H1 (cell line): ENCODE measurements at regions not wholly inside any gene's neighbourhood (a gene's known extent, or its start where the extent isn't known, plus 50 kb on each side); places are given as distances from the start of the nearest gene placed in this dataset.

Experiments used
- CTCF ChIA-PET: fragments of 300-600 bp; sonication (Branson Sonifier 250); formaldehyde crosslinking; loops from one replicate; lab custom pipeline; 2021; ENCODE audit not compliant: partially characterized antibody; lab: Charles Lee
- POLR2A ChIA-PET: fragments of 300-600 bp; sonication (Branson Sonifier 250); formaldehyde crosslinking; loops from one replicate; lab custom pipeline; 2021; ENCODE audit warnings: inconsistent platforms; ENCODE audit not compliant: partially characterized antibody; lab: Charles Lee
- DNase-seq, 2 experiments: peaks; one replicate each; pipeline versions ENCODE4 v3.0.0 to v3.0.0-alpha.2; 2010 to 2022; ENCODE audit warnings: low spot score in 2 of 2, low read depth in 1 of 2, mixed read lengths in 1 of 2
- FAIRE-seq: peaks from 2 replicates; lab custom pipeline; 2011; peaks lifted over from hg19 to GRCh38; lab: Jason Lieb, UNC
- H2AFZ ChIP-seq: 2 replicates; pipeline ENCODE4 v1.8.1; 2012; ENCODE audit warnings: low read length, inconsistent platforms
- H2AK5ac ChIP-seq: 2 replicates; pipeline ENCODE4 v1.6.1; 2013; ENCODE audit warnings: low read depth, low read length
- H2BK120ac ChIP-seq: replicated peaks from 2 replicates; pipeline ENCODE3; 2013; ENCODE audit warnings: low read depth, low read length, inconsistent platforms
- H2BK12ac ChIP-seq: 2 replicates; pipeline ENCODE4 v1.6.1; 2013; ENCODE audit warnings: low read depth, low read length
- H2BK15ac ChIP-seq: 2 replicates; pipeline ENCODE4 v1.6.1; 2013; ENCODE audit warnings: low read length
- H2BK20ac ChIP-seq: 2 replicates; pipeline ENCODE4 v1.6.1; 2013; ENCODE audit warnings: low read length
- H2BK5ac ChIP-seq: 2 replicates; pipeline ENCODE4 v1.6.1; 2013; ENCODE audit warnings: low read depth, low read length
- H3K14ac ChIP-seq: 2 replicates; pipeline ENCODE4 v1.6.1; 2013; ENCODE audit warnings: inconsistent platforms; ENCODE audit not compliant: insufficient read length
- H3K18ac ChIP-seq: 2 replicates; pipeline ENCODE4 v1.6.1; 2013; ENCODE audit warnings: low read length; ENCODE audit errors: extremely low read depth
- H3K23ac ChIP-seq: 2 replicates; pipeline ENCODE4 v1.6.1; 2013; ENCODE audit warnings: inconsistent platforms; ENCODE audit not compliant: insufficient read length
- H3K23me2 ChIP-seq: 2 replicates; pipeline ENCODE4 v1.6.1; 2013; ENCODE audit warnings: low read depth, low read length
- H3K27ac ChIP-seq: 2 replicates; pipeline ENCODE4 v1.6.1; 2011; ENCODE audit warnings: low read depth, low read length, inconsistent platforms
- H3K27me3 ChIP-seq, 4 experiments: replicated peaks in 1 of 4; 1 replicate in 1 of 4; 2 replicates in 3 of 4; pipeline versions ENCODE4 v1.6.1 to v1.8.1; 2011 to 2013; ENCODE audit warnings: low read length in 3 of 4, mild to moderate bottlenecking in 3 of 4, inconsistent platforms in 2 of 4, mixed read lengths in 2 of 4, moderate library complexity in 1 of 4; ENCODE audit not compliant: control insufficient read depth in 3 of 4, insufficient read depth in 3 of 4; ENCODE audit errors: extremely low read depth in 1 of 4
- H3K36me3 ChIP-seq, 4 experiments: 2 replicates each; pipeline versions ENCODE4 v1.6.1 to v1.8.1; 2011 to 2013; ENCODE audit warnings: mild to moderate bottlenecking in 4 of 4, low read length in 3 of 4, moderate library complexity in 2 of 4, control low read depth in 1 of 4, inconsistent platforms in 1 of 4; ENCODE audit not compliant: insufficient read depth in 4 of 4, control insufficient read depth in 2 of 4
- H3K4ac ChIP-seq: replicated peaks from 2 replicates; pipeline ENCODE3; 2013; ENCODE audit warnings: low read length, low read depth, mixed read lengths, inconsistent platforms; ENCODE audit not compliant: insufficient read length
- H3K4me1 ChIP-seq, 4 experiments: replicated peaks in 1 of 4; 1 replicate in 1 of 4; 2 replicates in 3 of 4; pipeline versions ENCODE4 v1.6.1 to v1.8.1; 2011 to 2013; ENCODE audit warnings: low read length in 3 of 4, inconsistent platforms in 2 of 4, mixed read lengths in 1 of 4; ENCODE audit not compliant: insufficient read depth in 4 of 4, control insufficient read depth in 3 of 4
- H3K4me2 ChIP-seq, 2 experiments: 2 replicates each; pipeline versions ENCODE4 v1.6.1 to v1.8.1; 2011 to 2013; ENCODE audit warnings: low read depth in 2 of 2, low read length in 2 of 2, control low read depth in 1 of 2, inconsistent platforms in 1 of 2, mild to moderate bottlenecking in 1 of 2; ENCODE audit not compliant: insufficient read depth in 1 of 2
- H3K4me3 ChIP-seq, 4 experiments: fragments of 200-600, 300-600 bp in 1 of 4; sonication (generic), shearing (Covaris generic), sonication (Bioruptor Twin) in 1 of 4; 2 replicates each; pipeline versions ENCODE4 v1.5.1 to v1.8.1; 2011 to 2016; ENCODE audit warnings: low read length in 4 of 4, low read depth in 3 of 4, control low read depth in 2 of 4, inconsistent platforms in 2 of 4, mild to moderate bottlenecking in 2 of 4, mixed read lengths in 1 of 4, moderate library complexity in 1 of 4; ENCODE audit not compliant: insufficient read depth in 2 of 4; ENCODE audit errors: extremely low read depth in 1 of 4
- H3K56ac ChIP-seq: replicated peaks from 2 replicates; pipeline ENCODE3; 2013; ENCODE audit warnings: low read depth, mild to moderate bottlenecking, mixed read lengths, low read length, inconsistent platforms; ENCODE audit not compliant: insufficient read length
- H3K79me1 ChIP-seq: 2 replicates; pipeline ENCODE4 v1.6.1; 2013; ENCODE audit warnings: low read depth, low read length, control low read depth
- H3K79me2 ChIP-seq, 2 experiments: 2 replicates each; pipeline versions ENCODE4 v1.6.1 to v1.8.1; 2012 to 2013; ENCODE audit warnings: low read length in 2 of 2, mild to moderate bottlenecking in 2 of 2, inconsistent platforms in 1 of 2; ENCODE audit not compliant: insufficient read depth in 2 of 2, control insufficient read depth in 1 of 2
- H3K9ac ChIP-seq, 4 experiments: replicated peaks in 1 of 4; 1 replicate in 1 of 4; 2 replicates in 3 of 4; pipeline versions ENCODE4 v1.6.1 to v1.8.1; 2011 to 2013; ENCODE audit warnings: low read depth in 3 of 4, low read length in 3 of 4, control low read depth in 2 of 4, mild to moderate bottlenecking in 2 of 4, moderate library complexity in 2 of 4, inconsistent platforms in 1 of 4; ENCODE audit errors: extremely low read depth in 1 of 4
- H3K9me3 ChIP-seq, 2 experiments: 2 replicates each; pipeline versions ENCODE4 v1.6.1 to v1.8.1; 2012 to 2013; ENCODE audit warnings: mild to moderate bottlenecking in 2 of 2, moderate library complexity in 2 of 2, control low read depth in 1 of 2, inconsistent platforms in 1 of 2, low read depth in 1 of 2, low read length in 1 of 2, mixed read lengths in 1 of 2; ENCODE audit not compliant: insufficient read depth in 2 of 2
- H4K20me1 ChIP-seq, 2 experiments: replicated peaks in 1 of 2; 2 replicates each; pipeline versions ENCODE3 to v1.8.1; 2011 to 2013; ENCODE audit warnings: inconsistent platforms in 2 of 2, low read length in 2 of 2, mild to moderate bottlenecking in 1 of 2; ENCODE audit not compliant: insufficient read depth in 2 of 2, control insufficient read depth in 1 of 2
- H4K5ac ChIP-seq: 2 replicates; pipeline ENCODE4 v1.6.1; 2013; ENCODE audit warnings: low read length, low read depth, mixed read lengths, inconsistent platforms; ENCODE audit not compliant: insufficient read length
- H4K8ac ChIP-seq: 2 replicates; pipeline ENCODE4 v1.8.0; 2013; ENCODE audit warnings: mild to moderate bottlenecking, moderate library complexity, low read length, inconsistent platforms; ENCODE audit not compliant: insufficient read depth; ENCODE audit errors: extremely low read depth
- H4K91ac ChIP-seq: replicated peaks from 2 replicates; pipeline ENCODE3; 2013; ENCODE audit warnings: low read length, mixed read lengths, inconsistent platforms; ENCODE audit not compliant: insufficient read length
- ASH2L ChIP-seq: fragments of 200-600, 300-600 bp; sonication (generic); IDR thresholded peaks from one replicate; pipeline ENCODE4 v1.7.1; 2017; ENCODE audit warnings: low read length
- CBX8 ChIP-seq: fragments of 300-800, 300-1000 bp; sonication (generic); IDR thresholded peaks from 2 replicates; pipeline ENCODE4 v1.7.1; 2016; ENCODE audit warnings: low read depth, low read length, borderline replicate concordance
- CEBPB ChIP-seq: IDR thresholded peaks from 2 replicates; pipeline ENCODE4 v1.6.1; 2012; ENCODE audit warnings: low read depth, low read length
- E2F6 ChIP-seq: IDR thresholded peaks from 2 replicates; pipeline ENCODE4 v1.6.1; 2012; ENCODE audit warnings: inconsistent platforms
- KDM1A ChIP-seq: fragments of 200-600, 300-600 bp; sonication (generic); IDR thresholded peaks from 2 replicates; pipeline ENCODE4 v1.7.1; 2016; ENCODE audit warnings: mild to moderate bottlenecking, low read length, borderline replicate concordance
- NRF1 ChIP-seq: IDR thresholded peaks from 2 replicates; pipeline ENCODE4 v1.6.1; 2011; ENCODE audit warnings: mild to moderate bottlenecking, low read depth, low read length, improper control_type of control experiment
- RAD21 ChIP-seq, 2 experiments: IDR thresholded peaks in 1 of 2; conservative IDR thresholded peaks in 1 of 2; 2 replicates each; pipeline ENCODE4 v1.6.1; 2011; ENCODE audit warnings: low read depth in 2 of 2, low read length in 2 of 2, improper control_type of control experiment in 1 of 2, inconsistent platforms in 1 of 2, mild to moderate bottlenecking in 1 of 2, moderate library complexity in 1 of 2
- RFX5 ChIP-seq: IDR thresholded peaks from 2 replicates; pipeline ENCODE4 v1.6.1; 2011; ENCODE audit warnings: low read depth, low read length, improper control_type of control experiment, borderline replicate concordance
- RNF2 ChIP-seq: fragments of 200-900, 300-1000 bp; sonication (generic); IDR thresholded peaks from 2 replicates; pipeline ENCODE4 v1.7.1; 2016; ENCODE audit warnings: borderline replicate concordance, low read depth, mild to moderate bottlenecking, antibody characterized with exemption, low read length; ENCODE audit not compliant: poor library complexity, severe bottlenecking; ENCODE audit errors: missing control alignments
- SAP30 ChIP-seq: fragments of 300-600 bp; sonication (generic); IDR thresholded peaks from 2 replicates; pipeline ENCODE4 v1.7.1; 2012; ENCODE audit warnings: low read length, moderate library complexity, mild to moderate bottlenecking, inconsistent platforms; ENCODE audit not compliant: insufficient read depth, insufficient replicate concordance
- SP1 ChIP-seq: IDR thresholded peaks from 2 replicates; pipeline ENCODE4 v1.6.1; 2011; ENCODE audit warnings: low read depth, low read length
- TAF1 ChIP-seq: IDR thresholded peaks from 2 replicates; pipeline ENCODE4 v1.6.1; 2011; ENCODE audit warnings: mild to moderate bottlenecking, low read depth, low read length
- TBP ChIP-seq: IDR thresholded peaks from 2 replicates; pipeline ENCODE4 v1.6.1; 2011; ENCODE audit warnings: low read depth, low read length, improper control_type of control experiment
- YY1 ChIP-seq: IDR thresholded peaks from 2 replicates; pipeline ENCODE4 v1.6.1; 2011; ENCODE audit warnings: low read depth, mild to moderate bottlenecking, low read length
- WGBS, 2 experiments: shearing (Covaris generic) in 1 of 2; methylation state at CpG; one replicate each; pipeline versions ENCODE4 v1.1.6 to v1.1.7; 2013 to 2015; ENCODE audit warnings: low lambda C conversion rate in 2 of 2, mixed read lengths in 2 of 2, inconsistent platforms in 1 of 2, low coverage in 1 of 2, missing lambda C conversion rate in 1 of 2; ENCODE audit not compliant: insufficient replicate concordance in 2 of 2, insufficient coverage in 1 of 2, insufficient read length in 1 of 2; ENCODE audit errors: extremely low coverage in 1 of 2, missing lambda C conversion rate in 1 of 2; 5-methylcytosine and 5-hydroxymethylcytosine counted together

- Histone ChIP-seq H3K4me3 (no peak overlapping the region), H3K79me2 (no peaks in the 10 kb centered on the region), H2BK20ac (no peak overlapping the region), H3K27ac (no peak overlapping the region), H4K5ac (no peak overlapping the region), H3K18ac (no peak overlapping the region), H2AFZ (no peak overlapping the region), H3K4ac (no peak overlapping the region), H2BK120ac (no peak overlapping the region), H3K9ac (no peak overlapping the region), H2BK15ac (no peak overlapping the region), H3K4me2 (no peak overlapping the region), H3K27me3 (no peaks in the 10 kb centered on the region; a peak in 1 of 7 replicates), H2BK12ac (no peak overlapping the region), H3K79me1 (no peaks in the 10 kb centered on the region), H4K91ac (no peak overlapping the region), H4K20me1 (no peaks in the 10 kb centered on the region), H2AK5ac (no peak overlapping the region), H3K14ac (no peak overlapping the region), H3K36me3 (no peaks in the 10 kb centered on the region), H2BK5ac (no peak overlapping the region), H3K23ac (no peak overlapping the region), H3K56ac (no peak overlapping the region), H3K9me3 (no peaks in the 10 kb centered on the region), H4K8ac (no peak overlapping the region), H3K23me2 (no peaks in the 10 kb centered on the region), H3K4me1 (no peaks in the 10 kb centered on the region; a peak in 1 of 7 replicates)
- WGBS, 2 experiments = 78% methylated on average over 3 of the region's 3 CpGs; no CpG with 5 or more reads in 1 of the 2 experiments
- DNase-seq (no peak), FAIRE-seq (no peak)
- CTCF ChIA-PET = no interaction called here
- POLR2A ChIA-PET = no interaction called here
- TF ChIP-seq RNF2 (no peak), CBX8 (no peak), RFX5 (no peak), SP1 (no peak), E2F6 (no peak), NRF1 (no peak), YY1 (no peak), ASH2L (no peak), SAP30 (no peak), CEBPB (no peak), TBP (no peak), RAD21 (IDR thresholded peaks at IDR 0.05 in 1 of 2, conservative IDR thresholded peaks at IDR 0.05 in 1 of 2; ENCODE audit: low read depth in 2 of 2, low read length in 2 of 2) (no peak), TAF1 (no peak), KDM1A (no peak)
Observed at GRCh38 chrX:13126775-13127174, 82.4 kb upstream of the FAM9C start.
